HepG2 (cell line): ENCODE measurements at regions not wholly inside any gene's neighbourhood (a gene's known extent, or its start where the extent isn't known, plus 50 kb on each side); places are given as distances from the start of the nearest gene placed in this dataset.

Source experiments
- CTCF ChIP-seq: sonication (generic); formaldehyde crosslinking; IDR thresholded peaks from 2 replicates; pipeline ENCODE4 v1.5.0; 2020; ENCODE audit warnings: mild to moderate bottlenecking, missing genetic modification reagents, moderate library complexity
- GFI1 ChIP-seq: sonication (generic); formaldehyde crosslinking; IDR thresholded peaks from 2 replicates; pipeline ENCODE4 v1.5.0; 2020; ENCODE audit warnings: missing genetic modification reagents, mild to moderate bottlenecking, borderline replicate concordance
- IRF1 ChIP-seq: sonication (generic); formaldehyde crosslinking; IDR thresholded peaks from 2 replicates; pipeline ENCODE4 v1.4.0; 2020; ENCODE audit warnings: low read depth, mild to moderate bottlenecking, missing genetic modification reagents
- MAZ ChIP-seq, 2 experiments: sonication (generic) in 1 of 2; formaldehyde crosslinking in 1 of 2; IDR thresholded peaks; 2 replicates each; pipeline versions ENCODE4 v1.5.0 to v1.6.1; 2012 to 2020; ENCODE audit warnings: low read depth in 2 of 2, mild to moderate bottlenecking in 2 of 2, borderline replicate concordance in 1 of 2, improper control_type of control experiment in 1 of 2, low read length in 1 of 2, missing genetic modification reagents in 1 of 2, moderate library complexity in 1 of 2
- MYC ChIP-seq: sonication (generic); formaldehyde crosslinking; IDR thresholded peaks from 2 replicates; pipeline ENCODE4 v1.9.0; 2021; ENCODE audit warnings: missing genetic modification reagents, borderline replicate concordance
- POLR2AphosphoS2 ChIP-seq: IDR thresholded peaks from 2 replicates; pipeline ENCODE4 v1.6.1; 2011; ENCODE audit warnings: low read depth, low read length, improper control_type of control experiment
- ZBTB49 ChIP-seq: sonication (generic); formaldehyde crosslinking; IDR thresholded peaks from 2 replicates; pipeline ENCODE4 v1.4.0; 2020; ENCODE audit warnings: missing genetic modification reagents, borderline replicate concordance
- ZFP41 ChIP-seq: sonication (generic); formaldehyde crosslinking; IDR thresholded peaks from 2 replicates; pipeline ENCODE4 v1.4.0; 2020; ENCODE audit warnings: mild to moderate bottlenecking, missing genetic modification reagents, borderline replicate concordance
- ZNF782 ChIP-seq: sonication (generic); formaldehyde crosslinking; IDR thresholded peaks from 2 replicates; pipeline ENCODE4 v1.4.0; 2020; ENCODE audit warnings: missing genetic modification reagents, mild to moderate bottlenecking, borderline replicate concordance

- no peak for TF ChIP-seq MAZ (IDR thresholded peaks at IDR 0.05; ENCODE audit: borderline replicate concordance, low read depth, low read length)
- no peak for TF ChIP-seq MAZ (CRISPR knock-in tag; IDR thresholded peaks at IDR 0.05; ENCODE audit: low read depth)
- TF ChIP-seq IRF1 (CRISPR knock-in tag), result no peak
- TF ChIP-seq GFI1 (CRISPR knock-in tag), result no peak
- no peak for TF ChIP-seq ZBTB49
- no peak for TF ChIP-seq MYC (CRISPR knock-in tag)
- TF ChIP-seq CTCF (CRISPR knock-in tag), result no peak
- TF ChIP-seq ZNF782 (CRISPR knock-in tag), result no peak
- no peak for TF ChIP-seq ZFP41 (CRISPR knock-in tag)
- no peak for TF ChIP-seq POLR2AphosphoS2
Observed at GRCh38 chr16:86857807-86858206, 279.5 kb downstream of the FOXL1 start.
